Gastrocnemius medialis (tissue), 4 donors: ENCODE measurements at regions not wholly inside any gene's neighbourhood (a gene's known extent, or its start where the extent isn't known, plus 50 kb on each side); places are given as distances from the start of the nearest gene placed in this dataset.
"Not testable (repeated sequence)": the region's sequence is repeated elsewhere in the genome, so short reads cannot be mapped to it uniquely, and the experiment has no call there.

ENCODE experiments used
- POLR2A ChIP-seq, 2 donors: fragments of 450-650 bp; IDR thresholded peaks; one replicate each; pipeline ENCODE4 v1.6.1; 2017; ENCODE audit warnings: antibody characterized with exemption in 2 of 2, mild to moderate bottlenecking in 2 of 2, moderate library complexity in 2 of 2
- TF ChIP-seq, protein P1 (sequence below), 5 experiments: fragments of 450-650 bp in 3 of 5; fragments of 200-600 bp in 2 of 5; sonication (generic) in 2 of 5; IDR thresholded peaks in 4 of 5; conservative IDR thresholded peaks in 1 of 5; 1 replicate in 4 of 5; 2 replicates in 1 of 5; pipeline ENCODE4 v1.5.1; 2016 to 2019; ENCODE audit warnings: antibody characterized with exemption in 5 of 5, mild to moderate bottlenecking in 3 of 5, moderate library complexity in 3 of 5

DNA sequence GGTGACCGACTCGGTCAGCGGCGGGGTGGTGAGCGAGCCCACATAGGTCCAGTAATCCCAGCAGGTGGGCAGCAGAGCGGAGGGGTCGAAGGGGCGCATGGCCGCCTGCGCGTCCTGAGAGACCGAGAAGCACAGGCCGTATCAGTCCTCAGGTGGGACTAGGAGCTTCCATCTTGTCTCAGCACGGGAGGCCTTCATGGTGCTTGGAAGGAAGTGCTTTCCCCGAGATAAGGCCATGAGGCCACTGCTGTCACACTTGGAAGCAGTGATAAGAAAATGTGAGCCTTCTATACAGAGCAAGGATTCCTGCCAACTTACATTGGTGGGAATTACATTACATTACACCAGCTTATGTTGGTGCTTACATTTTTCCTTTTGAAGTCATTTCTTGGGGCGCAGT, 62.6 kb upstream of the METTL9 start:
- TF ChIP-seq, protein P1, sequence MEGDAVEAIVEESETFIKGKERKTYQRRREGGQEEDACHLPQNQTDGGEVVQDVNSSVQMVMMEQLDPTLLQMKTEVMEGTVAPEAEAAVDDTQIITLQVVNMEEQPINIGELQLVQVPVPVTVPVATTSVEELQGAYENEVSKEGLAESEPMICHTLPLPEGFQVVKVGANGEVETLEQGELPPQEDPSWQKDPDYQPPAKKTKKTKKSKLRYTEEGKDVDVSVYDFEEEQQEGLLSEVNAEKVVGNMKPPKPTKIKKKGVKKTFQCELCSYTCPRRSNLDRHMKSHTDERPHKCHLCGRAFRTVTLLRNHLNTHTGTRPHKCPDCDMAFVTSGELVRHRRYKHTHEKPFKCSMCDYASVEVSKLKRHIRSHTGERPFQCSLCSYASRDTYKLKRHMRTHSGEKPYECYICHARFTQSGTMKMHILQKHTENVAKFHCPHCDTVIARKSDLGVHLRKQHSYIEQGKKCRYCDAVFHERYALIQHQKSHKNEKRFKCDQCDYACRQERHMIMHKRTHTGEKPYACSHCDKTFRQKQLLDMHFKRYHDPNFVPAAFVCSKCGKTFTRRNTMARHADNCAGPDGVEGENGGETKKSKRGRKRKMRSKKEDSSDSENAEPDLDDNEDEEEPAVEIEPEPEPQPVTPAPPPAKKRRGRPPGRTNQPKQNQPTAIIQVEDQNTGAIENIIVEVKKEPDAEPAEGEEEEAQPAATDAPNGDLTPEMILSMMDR (IDR thresholded peaks at IDR 0.05 in 4 of 5, conservative IDR thresholded peaks at IDR 0.05 in 1 of 5): not testable (repeated sequence)
- TF ChIP-seq POLR2A (IDR thresholded peaks at IDR 0.05): not testable (repeated sequence)
